ENCODE measurements at regions not wholly inside any gene's neighbourhood (a gene's known extent, or its start where the extent isn't known, plus 50 kb on each side); places are given as distances from the start of the nearest gene placed in this dataset.

- TF ChIP-seq CTCF (IDR thresholded peaks at IDR 0.05; ENCODE audit: low read length) (no peak), EZH2 (optimal IDR thresholded peaks at IDR 0.05; ENCODE audit: low read depth, low read length) (no peak), EZH2phosphoT487 (IDR thresholded peaks at IDR 0.05; ENCODE audit: low read length) (no peak)
Observed at GRCh38 chr9:16063241-16063591, 510.4 kb downstream of the CCDC171 start.

Data from MM.1S (cell line).